ENCODE measurements at regions not wholly inside any gene's neighbourhood (a gene's known extent, or its start where the extent isn't known, plus 50 kb on each side); places are given as distances from the start of the nearest gene placed in this dataset.

DNA sequence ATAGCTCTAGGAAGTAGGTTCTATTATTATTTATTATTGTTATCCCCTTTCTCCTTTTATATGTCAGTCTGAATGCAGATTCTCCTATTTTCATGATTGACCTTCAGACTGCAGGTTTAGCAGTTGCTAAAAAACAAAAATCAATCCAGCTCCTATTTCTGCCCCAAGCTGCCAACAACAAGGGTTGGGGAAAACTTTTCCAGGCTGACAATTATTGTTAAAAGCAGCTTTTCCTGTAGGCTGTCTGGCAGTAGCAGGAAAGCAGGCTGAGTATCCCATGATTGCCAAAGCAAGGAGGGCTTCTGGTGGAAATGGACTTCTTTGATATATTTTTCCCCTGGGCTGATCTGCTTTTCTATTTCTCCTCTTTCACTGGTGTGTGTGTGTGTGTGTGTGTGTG lies 78.0 kb upstream of the CTLA4 start:
- Histone ChIP-seq H3K4me3 (ENCODE audit: low read length) (no peak overlapping the region), H3K36me3 (ENCODE audit: control insufficient read depth, insufficient read depth, low read length) (no peaks in the 10 kb centered on the region), H3K9me3 (ENCODE audit: control insufficient read depth, insufficient read depth, low read length) (no peaks in the 10 kb centered on the region), H3K27me3 (ENCODE audit: control insufficient read depth, insufficient read depth, low read length) (no peaks in the 10 kb centered on the region), H3K27ac (ENCODE audit: low read length) (no peak overlapping the region), H3K4me1 (ENCODE audit: control insufficient read depth, insufficient read depth, low read length) (peaks cover 2% of the 10 kb centered on the region)
- Mint-ChIP-seq H3K27ac (no peak overlapping the region), H3K27me3 (ENCODE audit: low read depth in 2 of 2) (peaks cover 0 to 3% of the 10 kb centered on the region in 2 donors), H3K4me3 (no peak overlapping the region), H3K9me3 (no peaks in the 10 kb centered on the region), H3K4me1 (peaks cover 3% of the 10 kb centered on the region in 2 donors), H3K36me3 (no peaks in the 10 kb centered on the region)
- intact Hi-C loops (cut with micrococcal nuclease): no loop called here
- TF ChIP-seq, protein P1, sequence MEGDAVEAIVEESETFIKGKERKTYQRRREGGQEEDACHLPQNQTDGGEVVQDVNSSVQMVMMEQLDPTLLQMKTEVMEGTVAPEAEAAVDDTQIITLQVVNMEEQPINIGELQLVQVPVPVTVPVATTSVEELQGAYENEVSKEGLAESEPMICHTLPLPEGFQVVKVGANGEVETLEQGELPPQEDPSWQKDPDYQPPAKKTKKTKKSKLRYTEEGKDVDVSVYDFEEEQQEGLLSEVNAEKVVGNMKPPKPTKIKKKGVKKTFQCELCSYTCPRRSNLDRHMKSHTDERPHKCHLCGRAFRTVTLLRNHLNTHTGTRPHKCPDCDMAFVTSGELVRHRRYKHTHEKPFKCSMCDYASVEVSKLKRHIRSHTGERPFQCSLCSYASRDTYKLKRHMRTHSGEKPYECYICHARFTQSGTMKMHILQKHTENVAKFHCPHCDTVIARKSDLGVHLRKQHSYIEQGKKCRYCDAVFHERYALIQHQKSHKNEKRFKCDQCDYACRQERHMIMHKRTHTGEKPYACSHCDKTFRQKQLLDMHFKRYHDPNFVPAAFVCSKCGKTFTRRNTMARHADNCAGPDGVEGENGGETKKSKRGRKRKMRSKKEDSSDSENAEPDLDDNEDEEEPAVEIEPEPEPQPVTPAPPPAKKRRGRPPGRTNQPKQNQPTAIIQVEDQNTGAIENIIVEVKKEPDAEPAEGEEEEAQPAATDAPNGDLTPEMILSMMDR (IDR thresholded peaks at IDR 0.05): no peak
- DNase-seq (no peak), ATAC-seq (no peak)

DNA sequence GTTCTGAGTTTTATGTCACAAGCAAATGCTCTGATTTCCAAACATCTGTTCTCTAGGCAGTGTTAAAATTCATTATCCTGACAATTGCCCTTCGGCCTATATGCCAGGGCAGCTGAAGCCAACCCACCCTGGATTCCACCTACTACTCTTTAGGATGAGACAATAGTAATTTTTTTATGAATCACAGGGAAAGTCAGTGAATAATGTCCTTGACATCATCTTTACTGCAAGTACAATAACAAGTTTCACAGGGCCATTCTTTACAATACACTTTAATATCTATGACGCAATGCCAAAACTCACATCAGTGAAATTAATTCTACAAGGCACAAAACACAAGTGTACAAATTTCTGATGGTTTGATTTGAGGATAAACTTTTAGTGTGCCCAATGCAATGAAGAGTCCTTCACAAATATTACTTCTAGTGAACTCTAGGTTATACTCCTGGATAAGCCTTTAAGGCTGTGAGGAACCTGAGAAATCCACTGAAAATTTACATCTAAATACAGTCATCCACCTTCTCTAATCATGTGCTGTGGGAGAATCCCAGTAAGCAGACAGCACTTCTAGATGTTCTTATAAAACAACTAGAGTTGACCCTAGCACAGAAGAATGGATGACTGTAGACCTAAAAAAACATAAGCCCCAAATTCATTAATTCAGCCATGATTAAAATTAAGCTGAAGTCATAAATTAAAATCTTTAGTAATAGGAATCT lies 77.3 kb upstream of the CTLA4 start:
- TF ChIP-seq, protein P1 (IDR thresholded peaks at IDR 0.05): no peak
- peaks cover 0 to 3% of the 10 kb centered on the region in 2 donors for H3K27me3 Mint-ChIP-seq (ENCODE audit: low read depth in 2 of 2)
- Histone ChIP-seq H3K27me3 (ENCODE audit: control insufficient read depth, insufficient read depth, low read length) (no peaks in the 10 kb centered on the region), H3K27ac (ENCODE audit: low read length) (no peak overlapping the region), H3K4me1 (ENCODE audit: control insufficient read depth, insufficient read depth, low read length) (no peaks in the 10 kb centered on the region), H3K36me3 (ENCODE audit: control insufficient read depth, insufficient read depth, low read length) (no peaks in the 10 kb centered on the region), H3K4me3 (ENCODE audit: low read length) (no peak overlapping the region), H3K9me3 (ENCODE audit: control insufficient read depth, insufficient read depth, low read length) (no peaks in the 10 kb centered on the region)
- no peaks in the 10 kb centered on the region for H3K4me1 Mint-ChIP-seq
- WGBS (ENCODE audit: insufficient coverage): 100% methylated on average over 1 of the region's 2 CpGs
- ATAC-seq: no peak
- DNase-seq: no peak
- no peaks in the 10 kb centered on the region for H3K36me3 Mint-ChIP-seq
- H3K27ac Mint-ChIP-seq: no peak overlapping the region
- intact Hi-C loops (cut with micrococcal nuclease): no loop called here
- H3K9me3 Mint-ChIP-seq: no peaks in the 10 kb centered on the region
- no peak overlapping the region for H3K4me3 Mint-ChIP-seq

DNA sequence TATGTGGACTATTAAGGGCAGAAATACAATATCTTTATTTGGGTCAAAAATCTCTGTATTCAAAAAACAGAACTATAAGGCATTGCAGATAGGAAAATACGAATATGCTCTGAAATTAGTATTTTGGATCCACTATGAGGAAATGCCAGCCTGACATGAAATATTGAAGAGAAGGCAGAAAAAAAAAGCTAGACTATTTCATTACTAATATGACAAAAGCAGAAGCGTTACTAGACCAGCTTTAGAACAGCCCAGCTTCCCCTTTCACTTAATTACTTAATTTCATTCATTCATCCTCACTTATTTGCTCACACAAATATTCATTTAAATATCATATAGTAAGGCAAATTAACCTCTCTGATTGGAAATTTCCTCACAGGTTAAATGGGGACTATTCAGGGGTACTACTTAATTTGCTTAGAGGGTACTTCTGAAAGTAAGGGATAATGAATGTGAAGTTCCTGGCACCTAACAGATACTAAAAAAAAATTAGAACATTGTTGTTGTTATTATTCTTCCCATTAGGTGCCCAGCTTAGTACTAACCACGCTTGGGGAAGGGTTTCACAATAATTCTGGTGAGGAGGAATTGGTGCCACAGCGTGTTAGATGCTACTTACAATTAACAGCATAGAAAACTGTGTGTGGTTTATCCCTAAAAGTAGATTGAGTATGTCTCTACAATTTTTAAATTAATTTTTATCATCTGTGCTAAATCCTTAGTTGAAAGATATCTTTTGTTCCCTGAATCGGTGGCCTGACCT lies 71.1 kb upstream of the CTLA4 start:
- Mint-ChIP-seq H3K27me3 (ENCODE audit: low read depth in 2 of 2) (peaks cover 0 to 3% of the 10 kb centered on the region in 2 donors), H3K4me3 (no peak overlapping the region), H3K27ac (no peak overlapping the region), H3K36me3 (no peaks in the 10 kb centered on the region), H3K4me1 (no peaks in the 10 kb centered on the region), H3K9me3 (peaks cover 0 to 3% of the 10 kb centered on the region in 2 donors)
- TF ChIP-seq, protein P1 (IDR thresholded peaks at IDR 0.05): no peak
- H3K9me3 ChIP-seq (ENCODE audit: control insufficient read depth, insufficient read depth, low read length): no peaks in the 10 kb centered on the region
- no peak overlapping the region for H3K4me3 ChIP-seq (ENCODE audit: low read length)
- no peaks in the 10 kb centered on the region for H3K27me3 ChIP-seq (ENCODE audit: control insufficient read depth, insufficient read depth, low read length)
- no peak overlapping the region for H3K27ac ChIP-seq (ENCODE audit: low read length)
- DNase-seq (no peak), ATAC-seq (no peak)
- no peaks in the 10 kb centered on the region for H3K36me3 ChIP-seq (ENCODE audit: control insufficient read depth, insufficient read depth, low read length)
- 77% methylated on average over 2 of the region's 5 CpGs for WGBS (ENCODE audit: insufficient coverage)
- no peaks in the 10 kb centered on the region for H3K4me1 ChIP-seq (ENCODE audit: control insufficient read depth, insufficient read depth, low read length)
- intact Hi-C loops (cut with micrococcal nuclease): no loop called here

Measured in natural killer cell (primary cell).